ENCODE measurements at regions not wholly inside any gene's neighbourhood (a gene's known extent, or its start where the extent isn't known, plus 50 kb on each side); places are given as distances from the start of the nearest gene placed in this dataset.

DNA sequence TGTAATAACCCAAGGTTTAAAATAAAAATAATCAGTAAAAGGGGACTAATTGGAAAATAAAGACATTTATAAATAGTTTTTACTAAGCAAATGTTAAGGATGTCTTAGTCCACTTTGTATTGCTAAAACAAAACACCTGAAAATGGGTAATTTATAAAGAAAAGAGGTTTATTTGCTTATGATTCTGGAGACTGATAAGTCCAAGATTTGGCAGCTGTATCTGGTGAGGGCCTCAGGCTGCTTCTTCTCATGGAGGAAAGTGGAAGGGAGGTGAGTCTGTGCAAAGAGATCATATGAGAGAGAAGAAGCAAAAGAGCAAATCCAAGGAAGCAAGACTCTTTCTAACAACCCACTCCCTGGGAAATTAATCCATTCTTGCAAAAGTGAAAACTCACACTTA, 299.5 kb downstream of the DSC3 start:
- Histone ChIP-seq H3K9ac (ENCODE audit: low read depth in 1 of 2, low read length in 2 of 2) (no peak overlapping the region), H3K9me3 (ENCODE audit: control insufficient read depth in 2 of 2, low read length in 2 of 2) (no peaks in the 10 kb centered on the region), H3K27me3 (ENCODE audit: control insufficient read depth in 2 of 2, insufficient read depth in 2 of 2, low read length in 2 of 2) (no peaks in the 10 kb centered on the region), H3K4me3 (ENCODE audit: low read length in 2 of 2) (no peak overlapping the region), H3K36me3 (ENCODE audit: control insufficient read depth in 2 of 2, insufficient read depth in 2 of 2, low read length in 2 of 2) (no peaks in the 10 kb centered on the region), H3K27ac (ENCODE audit: low read depth in 2 of 2, low read length in 2 of 2) (no peak overlapping the region), H3K4me1 (ENCODE audit: control insufficient read depth in 2 of 2, insufficient read depth in 2 of 2, low read length in 2 of 2) (no peaks in the 10 kb centered on the region)

DNA sequence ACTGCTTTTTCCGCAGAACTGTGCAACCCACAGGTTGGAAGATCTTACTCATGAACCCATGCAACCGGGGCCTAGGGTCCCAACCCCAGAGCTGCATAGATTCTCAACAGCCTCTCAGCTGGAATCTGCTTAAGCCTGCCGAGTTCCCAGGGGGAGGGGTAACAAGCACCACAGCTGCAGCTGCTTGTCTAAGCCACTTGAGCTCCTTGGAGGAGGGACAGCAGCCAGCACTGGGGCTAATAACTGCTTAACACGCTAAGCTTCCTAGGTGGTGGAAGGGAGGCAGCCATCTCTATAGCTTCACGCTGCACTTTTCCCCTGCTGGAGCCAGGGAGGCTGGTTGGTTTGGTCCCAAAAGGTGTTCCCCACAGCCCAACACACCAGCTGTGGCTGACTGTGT, 311.6 kb downstream of the DSC3 start:
- Histone ChIP-seq H3K4me3 (ENCODE audit: low read length in 2 of 2) (no peak overlapping the region), H3K9ac (ENCODE audit: low read depth in 1 of 2, low read length in 2 of 2) (no peak overlapping the region), H3K4me1 (ENCODE audit: control insufficient read depth in 2 of 2, insufficient read depth in 2 of 2, low read length in 2 of 2) (no peaks in the 10 kb centered on the region), H3K36me3 (ENCODE audit: control insufficient read depth in 2 of 2, insufficient read depth in 2 of 2, low read length in 2 of 2) (no peaks in the 10 kb centered on the region), H3K27me3 (ENCODE audit: control insufficient read depth in 2 of 2, insufficient read depth in 2 of 2, low read length in 2 of 2) (no peaks in the 10 kb centered on the region), H3K9me3 (ENCODE audit: control insufficient read depth in 2 of 2, low read length in 2 of 2) (no peaks in the 10 kb centered on the region), H3K27ac (ENCODE audit: low read depth in 2 of 2, low read length in 2 of 2) (no peak overlapping the region)

DNA sequence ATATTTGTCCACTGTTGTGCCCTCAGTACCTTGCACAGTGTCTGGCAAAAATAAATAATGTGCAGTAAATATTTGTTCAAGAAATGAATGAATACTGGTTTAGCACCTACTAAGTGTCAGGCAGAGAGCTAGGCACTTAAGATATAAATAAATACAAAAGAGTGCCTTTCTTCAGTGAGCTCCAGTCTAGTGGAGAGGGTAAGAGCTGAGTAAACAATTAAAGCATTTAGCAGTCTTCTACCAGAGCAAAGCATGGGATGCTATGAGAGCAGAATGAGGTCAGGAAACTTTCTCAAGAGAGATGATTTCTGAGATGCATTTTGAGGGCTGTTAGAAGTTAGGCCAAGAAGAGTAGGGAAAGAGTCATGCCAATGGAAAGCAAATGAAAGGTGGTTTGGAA, 314.7 kb downstream of the DSC3 start:
- no peak overlapping the region for H3K9ac ChIP-seq (ENCODE audit: low read depth in 1 of 2, low read length in 2 of 2)
- H3K4me3 ChIP-seq (ENCODE audit: low read length in 2 of 2): no peak overlapping the region
- H3K27me3 ChIP-seq (ENCODE audit: control insufficient read depth in 2 of 2, insufficient read depth in 2 of 2, low read length in 2 of 2): no peaks in the 10 kb centered on the region
- H3K27ac ChIP-seq (ENCODE audit: low read depth in 2 of 2, low read length in 2 of 2): no peak overlapping the region
- no peaks in the 10 kb centered on the region for H3K9me3 ChIP-seq (ENCODE audit: control insufficient read depth in 2 of 2, low read length in 2 of 2)
- no peaks in the 10 kb centered on the region for H3K36me3 ChIP-seq (ENCODE audit: control insufficient read depth in 2 of 2, insufficient read depth in 2 of 2, low read length in 2 of 2)
- no peaks in the 10 kb centered on the region for H3K4me1 ChIP-seq (ENCODE audit: control insufficient read depth in 2 of 2, insufficient read depth in 2 of 2, low read length in 2 of 2)

DNA sequence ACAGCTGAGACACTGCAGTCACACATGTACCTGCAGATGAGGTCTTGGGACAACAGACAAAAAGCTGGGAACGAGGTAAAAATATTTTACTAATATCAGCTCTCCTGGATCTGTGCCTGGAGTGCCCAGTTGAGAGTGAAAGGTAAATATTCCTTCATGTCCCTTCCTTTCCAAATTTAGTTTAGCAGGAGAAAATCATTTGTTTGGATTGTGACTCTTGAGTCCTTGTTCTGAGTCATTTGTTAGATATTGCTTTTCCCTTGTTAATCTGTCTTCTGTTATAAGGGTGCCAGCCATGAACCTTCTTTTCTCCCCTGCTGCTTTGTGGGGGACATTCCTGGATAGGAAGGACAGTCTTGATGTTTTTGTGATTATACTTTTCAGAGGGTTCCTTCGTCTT, 329.2 kb downstream of the DSC3 start:
- Histone ChIP-seq H3K27me3 (ENCODE audit: control insufficient read depth in 2 of 2, insufficient read depth in 2 of 2, low read length in 2 of 2) (no peaks in the 10 kb centered on the region), H3K36me3 (ENCODE audit: control insufficient read depth in 2 of 2, insufficient read depth in 2 of 2, low read length in 2 of 2) (no peaks in the 10 kb centered on the region), H3K27ac (ENCODE audit: low read depth in 2 of 2, low read length in 2 of 2) (no peak overlapping the region)

DNA sequence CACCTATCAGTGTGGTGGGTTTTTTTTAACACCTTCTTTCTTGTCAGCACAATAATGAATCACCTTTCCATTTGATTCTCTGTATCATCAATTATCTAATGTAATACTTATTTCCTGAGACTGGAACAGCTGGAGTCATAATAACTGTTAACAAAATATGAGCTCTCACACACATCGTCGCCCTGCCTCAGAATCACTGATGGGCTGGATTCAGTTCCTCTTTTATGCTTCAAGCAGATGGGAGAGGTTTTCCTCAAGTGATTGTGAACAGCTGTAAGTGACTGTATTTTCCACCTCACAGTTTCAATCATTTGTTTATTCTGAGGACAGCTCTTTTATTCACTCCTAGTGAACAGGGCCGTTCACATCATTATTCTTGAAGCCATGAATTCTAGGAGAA, 330.2 kb downstream of the DSC3 start:
- H3K4me1 ChIP-seq (ENCODE audit: control insufficient read depth in 2 of 2, insufficient read depth in 2 of 2, low read length in 2 of 2): no peaks in the 10 kb centered on the region
- H3K9ac ChIP-seq (ENCODE audit: low read depth in 1 of 2, low read length in 2 of 2): no peak overlapping the region
- H3K9me3 ChIP-seq (ENCODE audit: control insufficient read depth in 2 of 2, low read length in 2 of 2): no peaks in the 10 kb centered on the region
- no peak overlapping the region for H3K4me3 ChIP-seq (ENCODE audit: low read length in 2 of 2)
- no peaks in the 10 kb centered on the region for H3K36me3 ChIP-seq (ENCODE audit: control insufficient read depth in 2 of 2, insufficient read depth in 2 of 2, low read length in 2 of 2)
- no peaks in the 10 kb centered on the region for H3K27me3 ChIP-seq (ENCODE audit: control insufficient read depth in 2 of 2, insufficient read depth in 2 of 2, low read length in 2 of 2)
- no peak overlapping the region for H3K27ac ChIP-seq (ENCODE audit: low read depth in 2 of 2, low read length in 2 of 2)

More for the DNA sequence above, 329.2 kb downstream of the DSC3 start:
- H3K4me3 ChIP-seq (ENCODE audit: low read length in 2 of 2): no peak overlapping the region
- H3K9me3 ChIP-seq (ENCODE audit: control insufficient read depth in 2 of 2, low read length in 2 of 2): no peaks in the 10 kb centered on the region
- H3K4me1 ChIP-seq (ENCODE audit: control insufficient read depth in 2 of 2, insufficient read depth in 2 of 2, low read length in 2 of 2): no peaks in the 10 kb centered on the region
- H3K9ac ChIP-seq (ENCODE audit: low read depth in 1 of 2, low read length in 2 of 2): no peak overlapping the region

DNA sequence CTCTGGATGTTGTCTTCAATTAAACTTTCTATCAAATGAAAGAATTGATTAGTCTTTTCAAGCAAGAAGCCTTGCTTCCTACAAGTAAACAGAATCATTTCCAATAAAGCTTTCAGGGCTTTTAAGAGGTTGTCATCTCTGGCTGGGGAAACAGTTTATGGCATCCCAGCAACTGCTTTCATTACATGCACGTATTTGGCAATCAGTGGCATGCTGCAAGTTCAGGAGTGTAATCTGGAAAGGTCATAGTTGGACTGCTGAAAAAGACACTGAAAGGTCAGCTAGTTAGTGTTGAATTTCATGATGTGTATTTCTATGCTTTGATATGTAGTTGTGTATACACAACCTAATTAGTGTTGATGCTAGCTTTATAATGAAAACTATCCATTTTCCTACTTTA, 332.9 kb downstream of the DSC3 start:
- no peaks in the 10 kb centered on the region for H3K27me3 ChIP-seq (ENCODE audit: control insufficient read depth in 2 of 2, insufficient read depth in 2 of 2, low read length in 2 of 2)
- H3K9ac ChIP-seq (ENCODE audit: low read depth in 1 of 2, low read length in 2 of 2): no peak overlapping the region
- no peak overlapping the region for H3K27ac ChIP-seq (ENCODE audit: low read depth in 2 of 2, low read length in 2 of 2)
- H3K36me3 ChIP-seq (ENCODE audit: control insufficient read depth in 2 of 2, insufficient read depth in 2 of 2, low read length in 2 of 2): no peaks in the 10 kb centered on the region
- no peak overlapping the region for H3K4me3 ChIP-seq (ENCODE audit: low read length in 2 of 2)
- H3K9me3 ChIP-seq (ENCODE audit: control insufficient read depth in 2 of 2, low read length in 2 of 2): no peaks in the 10 kb centered on the region
- no peaks in the 10 kb centered on the region for H3K4me1 ChIP-seq (ENCODE audit: control insufficient read depth in 2 of 2, insufficient read depth in 2 of 2, low read length in 2 of 2)

DNA sequence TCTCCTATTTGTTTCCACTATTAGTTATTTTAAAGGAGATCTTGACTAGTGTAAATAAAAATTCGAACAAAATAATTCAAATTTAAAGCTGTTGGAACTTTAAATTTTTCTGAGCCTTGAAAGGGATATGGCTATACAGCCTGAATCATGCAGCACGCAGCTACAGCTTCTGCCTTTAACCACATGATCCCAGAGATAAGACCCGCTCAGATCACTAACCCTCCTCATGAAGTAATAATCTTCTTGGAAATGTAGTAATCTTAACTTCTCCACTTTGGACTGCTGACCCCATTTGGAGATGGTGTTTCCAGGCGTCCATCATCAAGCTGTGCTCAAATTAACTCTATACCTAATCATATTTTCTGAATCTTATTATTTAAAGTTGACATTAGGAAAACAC, 336.6 kb downstream of the DSC3 start:
- H3K27ac ChIP-seq (ENCODE audit: low read depth in 2 of 2, low read length in 2 of 2): no peak overlapping the region
- H3K4me1 ChIP-seq (ENCODE audit: control insufficient read depth in 2 of 2, insufficient read depth in 2 of 2, low read length in 2 of 2): no peaks in the 10 kb centered on the region
- no peak overlapping the region for H3K9ac ChIP-seq (ENCODE audit: low read depth in 1 of 2, low read length in 2 of 2)

DNA sequence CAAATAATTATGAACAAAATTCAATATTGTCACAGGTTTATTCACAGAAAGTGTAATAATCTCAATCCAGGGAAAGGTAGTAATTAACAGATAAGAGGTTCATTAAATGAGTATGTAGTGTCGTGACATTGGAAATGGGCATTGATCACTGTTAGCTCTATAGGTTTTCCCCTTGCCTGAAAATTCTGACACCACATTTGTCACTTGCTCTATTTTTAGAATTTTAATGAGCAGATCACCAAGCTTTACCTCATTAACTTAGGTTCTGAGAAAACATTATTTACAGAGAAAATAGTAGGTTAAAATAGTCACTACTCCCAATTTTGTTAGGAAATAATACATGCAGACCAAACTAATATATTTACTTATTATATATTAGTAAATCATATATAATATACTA, 344.0 kb downstream of the DSC3 start:
- no peak overlapping the region for H3K9ac ChIP-seq (ENCODE audit: low read depth in 1 of 2, low read length in 2 of 2)
- no peak overlapping the region for H3K27ac ChIP-seq (ENCODE audit: low read depth in 2 of 2, low read length in 2 of 2)
- no peak overlapping the region for H3K4me3 ChIP-seq (ENCODE audit: low read length in 2 of 2)
- H3K27me3 ChIP-seq (ENCODE audit: control insufficient read depth in 2 of 2, insufficient read depth in 2 of 2, low read length in 2 of 2): no peaks in the 10 kb centered on the region
- no peaks in the 10 kb centered on the region for H3K36me3 ChIP-seq (ENCODE audit: control insufficient read depth in 2 of 2, insufficient read depth in 2 of 2, low read length in 2 of 2)
- no peaks in the 10 kb centered on the region for H3K9me3 ChIP-seq (ENCODE audit: control insufficient read depth in 2 of 2, low read length in 2 of 2)
- H3K4me1 ChIP-seq (ENCODE audit: control insufficient read depth in 2 of 2, insufficient read depth in 2 of 2, low read length in 2 of 2): no peaks in the 10 kb centered on the region

More for the DNA sequence above, 336.6 kb downstream of the DSC3 start:
- H3K36me3 ChIP-seq (ENCODE audit: control insufficient read depth in 2 of 2, insufficient read depth in 2 of 2, low read length in 2 of 2): no peaks in the 10 kb centered on the region
- H3K27me3 ChIP-seq (ENCODE audit: control insufficient read depth in 2 of 2, insufficient read depth in 2 of 2, low read length in 2 of 2): no peaks in the 10 kb centered on the region
- no peak overlapping the region for H3K4me3 ChIP-seq (ENCODE audit: low read length in 2 of 2)
- H3K9me3 ChIP-seq (ENCODE audit: control insufficient read depth in 2 of 2, low read length in 2 of 2): no peaks in the 10 kb centered on the region

DNA sequence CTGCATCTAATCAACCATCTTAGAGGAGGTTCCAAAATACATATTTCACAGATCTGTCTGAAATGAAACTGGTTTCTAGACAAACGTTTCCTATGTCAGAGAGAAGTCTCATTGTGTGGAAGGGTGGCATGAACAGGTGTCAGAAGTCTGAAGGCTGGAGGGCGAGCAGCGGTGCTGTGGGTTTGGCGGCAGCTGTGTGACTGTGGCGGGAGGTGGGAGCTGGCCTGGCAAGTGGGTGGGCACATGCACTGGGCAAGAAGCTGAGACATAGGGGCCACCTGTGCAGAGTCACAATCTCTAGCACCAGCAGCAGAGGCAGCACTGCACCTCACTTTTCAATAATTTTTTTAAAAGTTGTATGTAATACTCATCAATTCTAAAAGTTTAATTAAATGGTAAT, 346.3 kb downstream of the DSC3 start:
- Histone ChIP-seq H3K36me3 (ENCODE audit: control insufficient read depth in 2 of 2, insufficient read depth in 2 of 2, low read length in 2 of 2) (no peaks in the 10 kb centered on the region), H3K27me3 (ENCODE audit: control insufficient read depth in 2 of 2, insufficient read depth in 2 of 2, low read length in 2 of 2) (no peaks in the 10 kb centered on the region), H3K9me3 (ENCODE audit: control insufficient read depth in 2 of 2, low read length in 2 of 2) (no peaks in the 10 kb centered on the region), H3K27ac (ENCODE audit: low read depth in 2 of 2, low read length in 2 of 2) (no peak overlapping the region), H3K4me3 (ENCODE audit: low read length in 2 of 2) (no peak overlapping the region), H3K9ac (ENCODE audit: low read depth in 1 of 2, low read length in 2 of 2) (no peak overlapping the region), H3K4me1 (ENCODE audit: control insufficient read depth in 2 of 2, insufficient read depth in 2 of 2, low read length in 2 of 2) (no peaks in the 10 kb centered on the region)

DNA sequence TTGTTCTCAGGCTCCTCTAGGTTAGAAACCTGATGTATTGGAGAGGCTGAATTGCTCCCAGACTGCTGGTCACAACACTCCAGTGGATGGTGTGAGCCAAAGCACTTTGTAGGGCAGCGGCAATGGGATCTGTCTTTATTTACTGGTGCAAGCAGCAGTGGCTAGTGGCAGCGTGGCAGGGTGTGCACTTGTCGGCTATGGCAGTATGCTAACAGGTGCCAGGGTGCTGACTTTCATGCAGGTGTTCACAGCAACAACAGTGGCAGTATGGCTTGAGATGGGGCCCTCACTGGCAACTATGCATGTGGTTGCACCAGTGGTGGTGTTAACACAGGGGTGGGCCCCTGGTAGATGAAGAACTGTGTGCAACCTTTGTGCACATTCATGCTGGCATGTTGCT, 347.8 kb downstream of the DSC3 start:
- no peaks in the 10 kb centered on the region for H3K36me3 ChIP-seq (ENCODE audit: control insufficient read depth in 2 of 2, insufficient read depth in 2 of 2, low read length in 2 of 2)
- no peaks in the 10 kb centered on the region for H3K27me3 ChIP-seq (ENCODE audit: control insufficient read depth in 2 of 2, insufficient read depth in 2 of 2, low read length in 2 of 2)
- no peak overlapping the region for H3K9ac ChIP-seq (ENCODE audit: low read depth in 1 of 2, low read length in 2 of 2)
- H3K9me3 ChIP-seq (ENCODE audit: control insufficient read depth in 2 of 2, low read length in 2 of 2): no peaks in the 10 kb centered on the region
- H3K4me1 ChIP-seq (ENCODE audit: control insufficient read depth in 2 of 2, insufficient read depth in 2 of 2, low read length in 2 of 2): no peaks in the 10 kb centered on the region
- no peak overlapping the region for H3K27ac ChIP-seq (ENCODE audit: low read depth in 2 of 2, low read length in 2 of 2)
- no peak overlapping the region for H3K4me3 ChIP-seq (ENCODE audit: low read length in 2 of 2)

DNA sequence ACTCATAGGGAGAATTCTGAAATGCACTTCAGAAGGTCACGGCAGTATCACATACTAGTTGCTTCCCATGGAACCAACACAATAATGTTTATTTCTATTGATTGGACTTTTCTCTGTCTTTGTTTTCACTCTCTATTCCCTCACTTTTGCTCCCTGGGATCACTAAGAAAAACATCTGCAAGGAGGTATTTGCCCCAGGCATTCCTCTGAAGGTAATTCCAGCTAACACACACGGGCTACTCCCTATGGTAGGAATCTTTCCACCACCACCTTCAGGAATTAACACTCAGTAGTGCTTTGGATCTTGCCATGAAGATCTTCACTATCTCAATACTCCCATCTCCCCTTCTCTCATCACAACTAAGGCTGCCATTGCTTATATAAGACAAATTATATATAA, 353.3 kb downstream of the DSC3 start:
- no peaks in the 10 kb centered on the region for H3K9me3 ChIP-seq (ENCODE audit: control insufficient read depth in 2 of 2, low read length in 2 of 2)
- H3K4me1 ChIP-seq (ENCODE audit: control insufficient read depth in 2 of 2, insufficient read depth in 2 of 2, low read length in 2 of 2): no peaks in the 10 kb centered on the region
- H3K9ac ChIP-seq (ENCODE audit: low read depth in 1 of 2, low read length in 2 of 2): no peak overlapping the region
- no peak overlapping the region for H3K4me3 ChIP-seq (ENCODE audit: low read length in 2 of 2)
- no peaks in the 10 kb centered on the region for H3K36me3 ChIP-seq (ENCODE audit: control insufficient read depth in 2 of 2, insufficient read depth in 2 of 2, low read length in 2 of 2)
- no peak overlapping the region for H3K27ac ChIP-seq (ENCODE audit: low read depth in 2 of 2, low read length in 2 of 2)
- H3K27me3 ChIP-seq (ENCODE audit: control insufficient read depth in 2 of 2, insufficient read depth in 2 of 2, low read length in 2 of 2): no peaks in the 10 kb centered on the region

Measured in mucosa of rectum (tissue), 2 donors.